ENCODE measurements at regions not wholly inside any gene's neighbourhood (a gene's known extent, or its start where the extent isn't known, plus 50 kb on each side); places are given as distances from the start of the nearest gene placed in this dataset.
"Not testable (repeated sequence)": the region's sequence is repeated elsewhere in the genome, so short reads cannot be mapped to it uniquely, and the experiment has no call there.

DNA sequence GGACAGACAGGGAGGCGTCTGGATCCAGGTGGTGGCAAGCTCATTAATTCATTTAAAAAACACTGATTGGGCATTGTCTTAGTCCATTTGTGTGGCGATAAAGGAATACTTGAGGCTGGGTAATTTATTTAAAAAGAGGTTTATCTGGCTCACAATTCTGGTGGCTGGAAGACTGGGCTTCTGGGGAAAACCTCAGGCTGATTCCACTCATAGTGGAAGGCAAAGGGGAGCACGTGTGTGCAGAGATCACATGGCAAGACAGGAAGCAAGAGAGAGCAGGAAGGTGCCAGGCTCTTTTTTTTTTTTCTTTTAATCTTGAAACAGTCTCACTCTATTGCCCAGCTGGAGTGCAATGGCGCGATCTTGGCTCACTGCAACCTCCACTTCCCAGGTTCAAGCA lies 100.2 kb upstream of the METTL14 start:
- no peak for DNase-seq (ENCODE audit: extremely low read depth in 1 of 2, low read depth in 1 of 2)

- no peak for DNase-seq (ENCODE audit: extremely low read depth in 1 of 2, low read depth in 1 of 2)
Measured at GRCh38 chr4:118586357-118586790, 98.8 kb upstream of the METTL14 start.

GRCh38 chr4:118587116-118587831 lies 97.9 kb upstream of the METTL14 start:
- DNase-seq (ENCODE audit: extremely low read depth in 1 of 2, low read depth in 1 of 2), result no peak

- DNase-seq (ENCODE audit: extremely low read depth in 1 of 2, low read depth in 1 of 2), result no peak
Measured at GRCh38 chr4:118587946-118588345, 97.2 kb upstream of the METTL14 start.

- DNase-seq (ENCODE audit: extremely low read depth in 1 of 2, low read depth in 1 of 2), result no peak
Measured at GRCh38 chr4:118589471-118590055, 95.6 kb upstream of the METTL14 start.

DNA sequence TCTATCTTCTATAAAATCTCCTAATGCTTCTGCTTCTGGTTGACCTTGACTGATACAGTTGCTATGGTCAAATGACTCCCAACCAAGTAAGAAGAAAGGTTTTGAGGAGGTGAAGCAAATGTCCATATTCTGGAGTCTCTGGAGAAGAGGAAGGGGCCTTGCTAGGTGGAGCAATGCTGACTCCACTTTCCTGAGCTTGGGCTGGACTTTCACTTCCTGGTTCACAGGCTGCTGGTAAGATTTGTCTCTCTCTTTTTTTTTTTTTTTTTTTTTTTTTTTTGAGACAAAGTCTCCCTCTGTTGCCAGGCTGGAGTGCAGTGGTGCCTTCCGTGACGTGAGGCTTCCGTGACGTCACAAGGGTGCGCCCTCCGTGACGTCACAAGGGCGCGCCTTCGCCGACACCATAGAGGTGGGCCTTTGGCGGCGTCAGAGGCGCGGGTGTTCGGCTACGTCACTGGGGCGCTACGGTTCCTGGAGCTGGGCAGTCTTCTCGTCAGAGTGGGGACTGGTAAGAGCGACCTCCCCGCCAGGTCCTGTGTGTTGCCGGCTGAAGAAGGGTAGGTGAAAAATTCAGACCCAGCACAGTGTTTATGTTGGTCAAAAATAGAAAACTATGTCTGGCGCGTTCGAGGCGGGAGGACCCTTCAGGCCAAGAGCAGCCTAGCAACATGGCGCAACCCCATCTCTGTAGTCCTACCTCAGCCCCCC lies 93.7 kb upstream of the METTL14 start:
- peak; percentile 89 to 91 for DNase-seq (ENCODE audit: extremely low read depth in 1 of 2, low read depth in 1 of 2)

DNA sequence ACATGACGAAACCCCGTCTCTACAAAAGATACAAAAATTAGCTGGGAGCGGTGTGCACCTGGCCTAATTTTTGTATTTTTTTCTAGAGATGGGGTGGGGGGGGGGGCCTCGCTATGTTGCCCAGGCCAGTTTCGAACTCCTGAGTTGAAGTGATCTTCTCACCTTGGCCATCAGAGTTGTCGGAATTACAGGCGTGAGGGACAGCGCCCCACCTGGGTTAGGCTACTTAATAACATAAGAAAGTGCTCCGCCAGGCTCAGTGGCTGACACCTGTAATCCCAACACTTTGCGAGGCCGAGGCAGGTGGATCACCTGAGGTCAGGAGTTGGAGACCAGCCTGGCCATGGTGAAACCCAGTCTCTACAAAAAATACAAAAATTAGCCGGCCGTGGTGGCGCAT lies 92.9 kb upstream of the METTL14 start:
- not testable (repeated sequence) for DNase-seq (ENCODE audit: extremely low read depth in 1 of 2, low read depth in 1 of 2)

DNA sequence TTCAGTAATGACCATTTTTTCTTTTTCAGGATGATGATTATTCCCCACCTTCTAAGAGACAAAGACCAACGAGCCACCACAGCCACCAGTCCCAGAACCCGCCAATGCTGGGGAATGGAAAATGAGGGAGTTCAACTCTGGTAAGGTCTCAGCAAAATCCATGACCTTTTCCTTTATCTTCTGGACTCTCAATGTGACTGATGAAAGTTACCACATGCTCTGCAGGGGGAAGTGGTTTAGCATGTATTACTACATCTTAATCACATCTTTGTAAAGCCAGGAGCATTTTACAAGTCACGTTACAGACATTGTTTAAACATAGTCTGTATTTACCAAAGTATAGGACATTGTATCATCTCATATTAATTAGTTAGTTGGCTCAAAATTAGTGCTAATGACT lies 89.3 kb upstream of the METTL14 start:
- not testable (repeated sequence) for DNase-seq (ENCODE audit: extremely low read depth in 1 of 2, low read depth in 1 of 2)

GRCh38 chr4:118625097-118625496 lies 60.1 kb upstream of the METTL14 start:
- DNase-seq (ENCODE audit: extremely low read depth in 1 of 2, low read depth in 1 of 2), result not testable (repeated sequence)

DNA sequence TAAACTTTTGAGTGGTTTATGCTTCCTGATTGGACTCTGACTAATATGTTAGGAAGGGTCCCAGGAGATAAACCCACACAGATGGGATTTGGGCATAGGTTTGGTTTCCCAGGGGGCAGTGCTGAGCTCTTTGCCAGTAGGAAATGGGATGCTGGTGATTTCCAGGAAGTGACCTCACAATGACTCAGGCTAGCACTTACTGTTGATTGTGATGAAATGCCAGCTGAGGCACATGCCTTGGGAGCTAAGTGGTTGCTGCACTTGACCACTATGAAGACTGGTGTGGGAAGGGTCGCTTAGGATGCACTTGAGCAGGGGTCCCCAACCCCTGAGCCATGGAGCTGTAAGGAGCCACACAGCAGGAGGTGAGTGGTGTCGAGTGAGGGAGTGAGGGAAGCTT lies 55.5 kb upstream of the METTL14 start:
- not testable (repeated sequence) for DNase-seq (ENCODE audit: extremely low read depth in 1 of 2, low read depth in 1 of 2)

- not testable (repeated sequence) for DNase-seq (ENCODE audit: extremely low read depth in 1 of 2, low read depth in 1 of 2)
Measured at GRCh38 chr4:118630897-118631296, 54.3 kb upstream of the METTL14 start.

DNA sequence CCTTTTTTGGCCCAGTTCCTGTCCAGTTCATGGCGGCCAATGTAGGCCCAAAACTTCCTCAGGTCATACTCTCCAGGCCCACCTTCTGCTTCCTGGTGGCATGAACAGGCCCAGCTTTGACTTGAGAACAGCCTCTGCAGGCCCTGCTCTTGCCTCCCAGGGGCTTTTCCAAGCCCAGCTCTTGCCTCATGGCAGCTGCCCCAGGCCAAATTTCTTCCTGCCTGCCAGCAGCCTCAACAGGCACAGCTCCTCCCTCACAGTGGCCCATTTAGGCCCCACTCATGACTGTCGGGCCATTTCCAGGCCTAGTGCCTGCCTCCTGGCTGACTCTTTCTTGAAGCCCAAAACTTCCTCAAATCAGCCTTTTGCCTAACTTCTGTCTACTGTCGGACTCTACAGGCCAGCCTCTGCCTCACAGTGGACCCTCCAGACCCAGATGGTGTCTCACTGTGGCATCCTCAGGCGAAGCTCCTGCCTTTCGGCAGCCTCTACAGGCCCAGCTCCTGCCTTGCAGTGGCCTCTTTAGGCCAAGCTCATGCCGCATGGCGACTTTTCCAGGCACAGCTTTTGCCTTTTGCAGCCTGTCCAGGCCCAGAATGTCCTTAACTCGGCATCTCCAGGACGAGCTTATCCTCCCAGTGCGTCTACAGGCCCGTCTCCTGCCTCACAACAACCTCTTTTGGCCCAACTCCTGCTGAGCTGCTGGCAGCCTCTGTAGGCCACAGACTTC lies 53.7 kb upstream of the METTL14 start:
- not testable (repeated sequence) for DNase-seq (ENCODE audit: extremely low read depth in 1 of 2, low read depth in 1 of 2)

DNA sequence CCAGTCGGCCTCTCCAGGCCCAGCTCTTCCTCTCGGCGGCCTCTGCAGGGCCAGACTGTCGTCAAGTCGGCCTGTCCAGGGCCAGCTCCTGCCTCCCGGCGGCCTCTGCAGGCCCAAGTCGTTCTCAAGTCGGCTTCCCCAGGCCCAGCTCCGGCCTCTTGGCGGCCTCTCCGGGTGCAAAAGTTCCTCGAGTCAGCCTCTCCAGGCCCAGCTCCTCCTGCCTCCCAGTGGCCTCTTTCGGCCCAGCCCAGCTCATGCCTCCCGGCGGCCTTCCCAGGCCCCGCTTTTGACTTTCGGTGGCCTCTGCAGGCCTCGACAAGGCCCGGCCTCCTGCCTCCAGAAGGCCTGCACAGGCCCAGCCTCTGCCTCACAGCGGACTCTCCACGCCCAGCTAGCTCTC lies 51.7 kb upstream of the METTL14 start:
- DNase-seq (ENCODE audit: extremely low read depth in 1 of 2, low read depth in 1 of 2), result not testable (repeated sequence)

DNA sequence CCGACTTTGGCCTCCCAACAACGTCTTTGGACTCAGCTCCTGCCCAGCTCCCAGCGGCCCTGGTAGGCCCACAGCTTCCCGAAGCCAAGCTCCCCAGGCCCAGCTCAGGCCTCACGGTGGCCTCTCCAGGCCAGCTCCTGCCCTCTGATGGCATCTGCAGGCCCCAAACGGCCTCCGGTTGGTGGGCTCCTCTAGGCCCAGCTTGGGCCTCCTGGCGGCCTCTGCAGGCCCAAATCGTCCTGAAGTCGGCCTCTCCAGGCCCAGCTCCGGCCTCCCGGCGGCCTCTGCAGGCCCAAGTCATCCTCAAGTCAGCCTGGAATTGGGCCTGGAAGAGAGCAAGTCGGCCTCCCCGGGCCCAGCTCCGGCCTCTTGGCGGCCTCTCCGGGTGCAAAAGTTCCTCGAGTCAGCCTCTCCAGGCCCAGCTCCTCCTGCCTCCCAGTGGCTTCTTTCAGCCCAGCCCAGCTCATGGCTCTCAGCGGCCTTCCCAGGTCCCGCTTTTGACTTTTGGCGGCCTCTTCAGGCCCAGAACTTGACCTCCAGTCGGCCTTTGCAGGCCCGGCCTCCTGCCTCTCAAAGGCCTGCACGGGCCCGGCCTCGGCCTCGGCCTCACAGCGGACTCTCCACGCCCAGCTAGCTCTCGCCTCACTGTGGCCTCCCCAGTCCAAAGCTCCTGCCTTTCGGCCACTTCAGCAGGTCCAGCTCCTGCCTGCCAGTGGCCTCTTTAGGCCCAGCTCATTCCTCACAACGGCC lies 50.9 kb upstream of the METTL14 start:
- DNase-seq (ENCODE audit: extremely low read depth in 1 of 2, low read depth in 1 of 2), result not testable (repeated sequence)

All from activated CD8-positive, alpha-beta memory T cell treated with anti-CD3 and anti-CD28 coated beads for 1 hour (primary cell).